H9 (cell line): ENCODE measurements at regions not wholly inside any gene's neighbourhood (a gene's known extent, or its start where the extent isn't known, plus 50 kb on each side); places are given as distances from the start of the nearest gene placed in this dataset.

ENCODE experiments used
- DNase-seq: peaks from one replicate; pipeline ENCODE4 v3.0.0-alpha.2; 2017
- H2AFZ ChIP-seq: one replicate; pipeline ENCODE4 v1.6.1; 2013; ENCODE audit warnings: mild to moderate bottlenecking, low read length, control low read depth, moderate library complexity
- H2AK5ac ChIP-seq: 2 replicates; pipeline ENCODE4 v1.6.1; 2013; ENCODE audit warnings: low read length, control low read depth, mixed read lengths; ENCODE audit not compliant: insufficient read length
- H2BK120ac ChIP-seq: one replicate; pipeline ENCODE4 v1.6.1; 2013; ENCODE audit warnings: low read depth, mild to moderate bottlenecking, low read length, control low read depth, inconsistent platforms; ENCODE audit not compliant: poor library complexity, severe bottlenecking
- H2BK12ac ChIP-seq: 2 replicates; pipeline ENCODE4 v1.6.1; 2013; ENCODE audit warnings: low read length, control low read depth, mixed read lengths, low read depth; ENCODE audit not compliant: insufficient read length
- H2BK15ac ChIP-seq: 2 replicates; pipeline ENCODE4 v1.6.1; 2013; ENCODE audit warnings: low read depth, low read length, control low read depth
- H2BK20ac ChIP-seq: one replicate; pipeline ENCODE4 v1.6.1; 2013; ENCODE audit warnings: low read depth, mild to moderate bottlenecking, low read length, control low read depth, inconsistent platforms; ENCODE audit not compliant: poor library complexity, severe bottlenecking
- H2BK5ac ChIP-seq: 2 replicates; pipeline ENCODE4 v1.6.1; 2013; ENCODE audit warnings: low read length, control low read depth, mixed read lengths; ENCODE audit not compliant: insufficient read length
- H3K14ac ChIP-seq: 2 replicates; pipeline ENCODE4 v1.6.1; 2013; ENCODE audit warnings: low read length, control low read depth; ENCODE audit not compliant: insufficient read depth
- H3K18ac ChIP-seq: 2 replicates; pipeline ENCODE4 v1.6.1; 2013; ENCODE audit warnings: low read depth, mild to moderate bottlenecking, mixed read lengths, low read length, control low read depth; ENCODE audit not compliant: insufficient read length
- H3K23ac ChIP-seq: 2 replicates; pipeline ENCODE4 v1.6.1; 2013; ENCODE audit warnings: low read length, control low read depth, mixed read lengths, low read depth; ENCODE audit not compliant: insufficient read length
- H3K23me2 ChIP-seq: 2 replicates; pipeline ENCODE4 v1.6.1; 2013; ENCODE audit warnings: low read depth, mild to moderate bottlenecking, mixed read lengths, low read length, control low read depth; ENCODE audit not compliant: insufficient read length, poor library complexity, severe bottlenecking
- H3K27ac ChIP-seq: 2 replicates; pipeline ENCODE4 v1.5.1; 2013; ENCODE audit warnings: low read length, control low read depth, mixed read lengths, low read depth; ENCODE audit not compliant: insufficient read length
- H3K27me3 ChIP-seq: 2 replicates; pipeline ENCODE4 v1.6.1; 2013; ENCODE audit warnings: low read length, control low read depth, inconsistent platforms; ENCODE audit not compliant: insufficient read depth
- H3K4ac ChIP-seq: 2 replicates; pipeline ENCODE4 v1.6.1; 2013; ENCODE audit warnings: low read depth, mild to moderate bottlenecking, control low read depth, inconsistent platforms, low read length, moderate library complexity
- H3K4me1 ChIP-seq: 2 replicates; pipeline ENCODE4 v1.6.1; 2013; ENCODE audit warnings: low read length, control low read depth, inconsistent platforms; ENCODE audit not compliant: insufficient read depth
- H3K4me2 ChIP-seq: 2 replicates; pipeline ENCODE4 v1.6.1; 2013; ENCODE audit warnings: low read length, control low read depth, mixed read lengths; ENCODE audit not compliant: insufficient read length, insufficient read depth
- H3K56ac ChIP-seq: 2 replicates; pipeline ENCODE4 v1.6.1; 2013; ENCODE audit warnings: low read depth, mild to moderate bottlenecking, mixed read lengths, low read length, control low read depth; ENCODE audit not compliant: insufficient read length
- H3K79me1 ChIP-seq: 2 replicates; pipeline ENCODE4 v1.6.1; 2013; ENCODE audit warnings: low read depth, mild to moderate bottlenecking, moderate library complexity, low read length, control low read depth, inconsistent platforms; ENCODE audit not compliant: insufficient read depth, poor library complexity, severe bottlenecking
- H3K79me2 ChIP-seq: 2 replicates; pipeline ENCODE4 v1.6.1; 2013; ENCODE audit warnings: low read length, control low read depth, inconsistent platforms; ENCODE audit not compliant: insufficient read depth
- H3K9ac ChIP-seq: 2 replicates; pipeline ENCODE4 v1.6.1; 2013; ENCODE audit warnings: low read length, control low read depth, mixed read lengths; ENCODE audit not compliant: insufficient read length; ENCODE audit errors: extremely low read depth
- H3K9me3 ChIP-seq: one replicate; pipeline ENCODE4 v1.6.1; 2013; ENCODE audit warnings: low read depth, low read length, inconsistent platforms; ENCODE audit not compliant: control insufficient read depth
- H3T11ph ChIP-seq: one replicate; pipeline ENCODE4 v1.6.1; 2013; ENCODE audit warnings: mild to moderate bottlenecking, low read length, control low read depth, inconsistent platforms
- H4K20me1 ChIP-seq: one replicate; pipeline ENCODE4 v1.6.1; 2013; ENCODE audit not compliant: control insufficient read depth, insufficient read length, insufficient read depth
- H4K5ac ChIP-seq: 2 replicates; pipeline ENCODE4 v1.6.1; 2013; ENCODE audit warnings: low read depth, mild to moderate bottlenecking, mixed read lengths, low read length, control low read depth; ENCODE audit not compliant: insufficient read length
- H4K8ac ChIP-seq: replicated peaks from 2 replicates; pipeline ENCODE4 v1.6.1; 2013; ENCODE audit warnings: low read length, control low read depth, mixed read lengths, low read depth; ENCODE audit not compliant: insufficient read length
- H4K91ac ChIP-seq: 2 replicates; pipeline ENCODE4 v1.6.1; 2013; ENCODE audit warnings: low read depth, mild to moderate bottlenecking, moderate library complexity, mixed read lengths, low read length, control low read depth; ENCODE audit not compliant: insufficient read length
- H3K27ac Mint-ChIP-seq, 3 experiments: 2 replicates in 2 of 3; 3 replicates in 1 of 3; pipeline ENCODE4 v1.8.0; 2020 to 2021; ENCODE audit warnings: mixed read lengths in 3 of 3, mild to moderate bottlenecking in 1 of 3, moderate library complexity in 1 of 3
- H3K27me3 Mint-ChIP-seq: 2 replicates; pipeline ENCODE4 v1.8.0; 2021; ENCODE audit warnings: low read depth, mild to moderate bottlenecking, moderate library complexity, mixed read lengths
- H3K36me3 Mint-ChIP-seq, 3 experiments: 2 replicates in 2 of 3; 3 replicates in 1 of 3; pipeline ENCODE4 v1.8.0; 2020 to 2021; ENCODE audit warnings: low read depth in 3 of 3, mixed read lengths in 3 of 3; ENCODE audit not compliant: insufficient read depth in 1 of 3
- H3K4me1 Mint-ChIP-seq, 2 experiments: 2 replicates each; pipeline ENCODE4 v1.8.0; 2020; ENCODE audit warnings: mixed read lengths in 2 of 2
- H3K4me3 Mint-ChIP-seq, 2 experiments: 2 replicates in 1 of 2; 3 replicates in 1 of 2; pipeline ENCODE4 v1.8.0; 2020 to 2021; ENCODE audit warnings: mild to moderate bottlenecking in 2 of 2, mixed read lengths in 2 of 2, moderate library complexity in 1 of 2
- H3K9me3 Mint-ChIP-seq, 2 experiments: 2 replicates in 1 of 2; 3 replicates in 1 of 2; pipeline ENCODE4 v1.8.0; 2020; ENCODE audit warnings: mild to moderate bottlenecking in 2 of 2, mixed read lengths in 2 of 2, moderate library complexity in 1 of 2
- CTCF ChIP-seq: fragments of 200-600 bp; sonication (generic); conservative IDR thresholded peaks from 3 replicates; pipeline ENCODE4 v1.8.0; 2021; ENCODE audit warnings: antibody characterized with exemption, mild to moderate bottlenecking
- WGBS: extraction: QIAGEN DNeasy Blood & Tissue Kit; methylation state at CpG from one replicate; pipeline ENCODE4 v1.1.7; 2013; ENCODE audit warnings: missing lambda C conversion rate, low lambda C conversion rate, mixed read lengths; ENCODE audit not compliant: insufficient read length; ENCODE audit errors: extremely low coverage; 5-methylcytosine and 5-hydroxymethylcytosine counted together

GRCh38 chr5:111562561-111562960, 50.2 kb upstream of the STARD4 start:
- Histone ChIP-seq H3K56ac (no peak overlapping the region), H2BK120ac (no peak overlapping the region), H3K9me3 (no peaks in the 10 kb centered on the region), H4K91ac (no peak overlapping the region), H3T11ph (no peak overlapping the region), H3K14ac (no peak overlapping the region), H4K8ac (no peak overlapping the region), H3K4me1 (peaks cover 6% of the 10 kb centered on the region; the same call in 1 of the 2 replicates), H4K5ac (no peak overlapping the region), H3K27ac (no peak overlapping the region), H3K23ac (no peak overlapping the region), H2AFZ (no peak overlapping the region), H3K4me2 (no peak overlapping the region), H2BK12ac (no peak overlapping the region), H3K79me2 (no peaks in the 10 kb centered on the region), H2BK20ac (no peak overlapping the region), H2BK5ac (no peak overlapping the region), H3K9ac (no peak overlapping the region), H3K4ac (no peak overlapping the region), H3K27me3 (no peaks in the 10 kb centered on the region), H2BK15ac (no peak overlapping the region), H4K20me1 (no peaks in the 10 kb centered on the region), H2AK5ac (no peak overlapping the region), H3K23me2 (no peaks in the 10 kb centered on the region), H3K79me1 (no peaks in the 10 kb centered on the region), H3K18ac (no peak overlapping the region)
- peaks cover 3 to 25% of the 10 kb centered on the region in 2 experiments; a peak in 3 of 4 replicates for H3K4me1 Mint-ChIP-seq
- H3K27ac Mint-ChIP-seq: no peak overlapping the region
- no peak for TF ChIP-seq CTCF
- peaks cover 1 to 13% (median 4%) of the 10 kb centered on the region in 3 experiments; a peak in 4 of 7 replicates for H3K36me3 Mint-ChIP-seq
- WGBS: no CpG with 5 or more reads among the region's 3 CpGs
- no peak overlapping the region for H3K4me3 Mint-ChIP-seq
- no peak for DNase-seq
- H3K9me3 Mint-ChIP-seq: peaks cover 9 to 10% of the 10 kb centered on the region in 2 experiments; a peak in 4 of 5 replicates
- H3K27me3 Mint-ChIP-seq: no peaks in the 10 kb centered on the region; the same call in 1 of the 2 replicates
